ENCODE measurements at regions not wholly inside any gene's neighbourhood (a gene's known extent, or its start where the extent isn't known, plus 50 kb on each side); places are given as distances from the start of the nearest gene placed in this dataset.

GRCh38 chr21:38170283-38170682 is 86.5 kb upstream of the KCNJ15 start:
- DNase-seq, result peak; percentile 57 to 59
- H3K9me3 ChIP-seq, result no peaks in the 10 kb centered on the region
- peak overlapping the region; percentile 26 to 55 (median 53) for H3K27ac ChIP-seq
- peaks cover 6 to 28% (median 17%) of the 10 kb centered on the region in 4 donors for H3K4me1 ChIP-seq
- no peaks in the 10 kb centered on the region for H3K27me3 ChIP-seq
- WGBS, 5 donors, result 8 to 31% (median 27%) methylated on average over 2 of the region's 2 CpGs
- intact Hi-C loops (cut with DNase I; ENCODE audit: low total_unique reads), result no loop called here
- H3K36me3 ChIP-seq, result no peaks in the 10 kb centered on the region
- H3K4me3 ChIP-seq, result no peak overlapping the region
- TF ChIP-seq POLR2A (IDR thresholded peaks at IDR 0.05) (no peak), POLR2AphosphoS5 (IDR thresholded peaks at IDR 0.05) (peak in 1 of 3 donors; percentile 9), EP300 (IDR thresholded peaks at IDR 0.05) (no peak), CTCF (IDR thresholded peaks at IDR 0.05) (peak in 5 of 7 experiments; percentile 28 to 75 (median 49))

- 15 to 53% (median 46%) methylated on average over 8 of the region's 8 CpGs for WGBS, 5 donors
- peak; percentile 34 to 45 for DNase-seq
- Histone ChIP-seq H3K27ac (peak overlapping the region; percentile 41 to 55 (median 53)), H3K4me1 (peaks cover 6 to 27% (median 15%) of the 10 kb centered on the region in 4 donors), H3K36me3 (no peaks in the 10 kb centered on the region), H3K9me3 (no peaks in the 10 kb centered on the region), H3K27me3 (no peaks in the 10 kb centered on the region), H3K4me3 (no peak overlapping the region)
- TF ChIP-seq POLR2AphosphoS5 (IDR thresholded peaks at IDR 0.05), result peak in 1 of 3 donors; percentile 54
- TF ChIP-seq EP300 (IDR thresholded peaks at IDR 0.05), result no peak
- intact Hi-C loops (cut with DNase I; ENCODE audit: low total_unique reads), result no loop called here
These were observed 85.8 kb upstream of the KCNJ15 start for GRCh38 chr21:38170704-38171682.

- Histone ChIP-seq H3K27ac (peak overlapping the region in 4 of 5 donors; percentile 20 to 53 (median 34)), H3K27me3 (no peaks in the 10 kb centered on the region), H3K4me1 (peaks cover 6 to 20% (median 12%) of the 10 kb centered on the region in 4 donors), H3K4me3 (no peak overlapping the region), H3K9me3 (no peaks in the 10 kb centered on the region), H3K36me3 (no peaks in the 10 kb centered on the region)
- 52 to 62% (median 57%) methylated on average over 11 to 12 of the region's 12 CpGs for WGBS, 5 donors
- no peak for TF ChIP-seq CTCF (IDR thresholded peaks at IDR 0.05)
- no peak for TF ChIP-seq POLR2AphosphoS5 (IDR thresholded peaks at IDR 0.05)
- no peak for TF ChIP-seq POLR2A (IDR thresholded peaks at IDR 0.05)
- intact Hi-C loops (cut with DNase I; ENCODE audit: low total_unique reads), result no loop called here
- peak in 1 of 2 donors; percentile 51 for DNase-seq
These were observed 85.0 kb upstream of the KCNJ15 start for GRCh38 chr21:38171723-38172344.

- Histone ChIP-seq H3K4me3 (no peak overlapping the region), H3K36me3 (no peaks in the 10 kb centered on the region), H3K4me1 (peaks cover 6 to 20% (median 12%) of the 10 kb centered on the region in 4 donors), H3K27me3 (no peaks in the 10 kb centered on the region), H3K27ac (no peak overlapping the region), H3K9me3 (no peaks in the 10 kb centered on the region)
- intact Hi-C loops (cut with DNase I; ENCODE audit: low total_unique reads), result no loop called here
- no peak for DNase-seq
- TF ChIP-seq POLR2A (IDR thresholded peaks at IDR 0.05) (no peak), EP300 (IDR thresholded peaks at IDR 0.05) (no peak), CTCF (IDR thresholded peaks at IDR 0.05) (no peak), POLR2AphosphoS5 (IDR thresholded peaks at IDR 0.05) (no peak)
- WGBS, 5 donors, result 83 to 96% (median 89%) methylated on average over 3 of the region's 3 CpGs
These were observed 83.3 kb upstream of the KCNJ15 start for GRCh38 chr21:38173276-38174035.

Measured in stomach (tissue), 8 donors.